HCT116 (cell line): ENCODE measurements at regions not wholly inside any gene's neighbourhood (a gene's known extent, or its start where the extent isn't known, plus 50 kb on each side); places are given as distances from the start of the nearest gene placed in this dataset.

Source experiments
- ATAC-seq: fragments of 200-7000 bp; cut with Tn5 transposase; 2 replicates; pipeline ENCODE4 v1.9.1; 2020; ENCODE audit warnings: mild to moderate bottlenecking, moderate library complexity
- BruUV-seq: library from RNA; stranded (reverse); fragments of 400-500 nt; replicated peaks from 2 replicates; lab custom pipeline; 2021; lab: Mats Ljungman, UMichigan
- CTCF ChIA-PET: fragments of 300-600 bp; sonication (Branson Sonifier 250); formaldehyde crosslinking; loops from one replicate; lab custom pipeline; 2021; ENCODE audit warnings: antibody characterized with exemption; lab: Charles Lee
- POLR2A ChIA-PET: fragments of 300-600, 350-600 bp; sonication (Branson Sonifier 250); formaldehyde crosslinking; loops from one replicate; lab custom pipeline; 2021; ENCODE audit warnings: antibody characterized with exemption; lab: Charles Lee
- RAD21 ChIA-PET, 2 experiments: fragments of 300-600 bp; sonication (Branson Sonifier 250); formaldehyde crosslinking; loops; one replicate each; lab custom pipeline; 2023; ENCODE audit warnings: low total read pairs in 2 of 2; ENCODE audit not compliant: uncharacterized antibody in 2 of 2, unreplicated experiment in 2 of 2, low non-redundant PET in 1 of 2; lab: Charles Lee
- DNase-seq: peaks from one replicate; pipeline ENCODE4 v3.0.0-alpha.2; 2010; ENCODE audit warnings: low read depth, low spot score
- H2AFZ ChIP-seq: fragments of 200-600 bp; shearing (Covaris generic), sonication (generic); 2 replicates; pipeline ENCODE4 v1.6.1; 2017; ENCODE audit warnings: low read depth, mixed run types, mixed read lengths, antibody characterized with exemption, low read length; ENCODE audit not compliant: poor library complexity, severe bottlenecking
- H3K27ac ChIP-seq: 2 replicates; pipeline ENCODE4 v1.5.1; 2012; ENCODE audit warnings: low read depth, low read length
- H3K27me3 ChIP-seq: fragments of 200-600 bp; sonication (generic); 2 replicates; pipeline ENCODE4 v1.6.1; 2016; ENCODE audit warnings: mixed run types, low read length, mixed read lengths; ENCODE audit not compliant: insufficient read depth
- H3K36me3 ChIP-seq, 2 experiments: fragments of 200-500 bp in 1 of 2; fragments of 200-600 bp in 1 of 2; sonication (Bioruptor generic) in 1 of 2; sonication (generic) in 1 of 2; 2 replicates each; pipeline versions ENCODE4 v1.5.1 to v1.6.1; 2014 to 2016; ENCODE audit warnings: low read length in 2 of 2, inconsistent platforms in 1 of 2, mixed read lengths in 1 of 2, mixed run types in 1 of 2; ENCODE audit not compliant: insufficient read depth in 2 of 2, control insufficient read depth in 1 of 2
- H3K4me1 ChIP-seq, 2 experiments: fragments of 200-600 bp in 1 of 2; sonication (generic) in 1 of 2; 2 replicates each; pipeline versions ENCODE4 v1.5.1 to v1.6.1; 2012 to 2017; ENCODE audit warnings: low read length in 2 of 2, inconsistent platforms in 1 of 2, mild to moderate bottlenecking in 1 of 2, mixed read lengths in 1 of 2, mixed run types in 1 of 2, moderate library complexity in 1 of 2; ENCODE audit not compliant: insufficient read depth in 2 of 2, control insufficient read depth in 1 of 2
- H3K4me2 ChIP-seq: fragments of 200-600 bp; sonication (generic); 2 replicates; pipeline ENCODE4 v1.6.1; 2017; ENCODE audit warnings: mixed run types, low read length, mixed read lengths
- H3K4me3 ChIP-seq, 2 experiments: fragments of 200-600 bp in 1 of 2; sonication (generic) in 1 of 2; replicated peaks in 1 of 2; 2 replicates each; pipeline ENCODE4 v1.5.1; 2011 to 2016; ENCODE audit warnings: low read length in 2 of 2, control low read depth in 1 of 2, low read depth in 1 of 2, mild to moderate bottlenecking in 1 of 2, mixed read lengths in 1 of 2, mixed run types in 1 of 2
- H3K79me2 ChIP-seq: fragments of 200-600 bp; sonication (generic); 2 replicates; pipeline ENCODE4 v1.6.1; 2017; ENCODE audit warnings: mild to moderate bottlenecking, mixed run types, low read length, moderate library complexity, mixed read lengths; ENCODE audit not compliant: insufficient read depth
- H3K9ac ChIP-seq: fragments of 200-600 bp; sonication (generic); 2 replicates; pipeline ENCODE4 v1.6.1; 2016; ENCODE audit warnings: low read length, mixed read lengths
- H3K9me2 ChIP-seq: fragments of 200-600 bp; sonication (generic), shearing (Covaris generic); 2 replicates; pipeline ENCODE4 v1.6.1; 2017; ENCODE audit warnings: mixed run types, mild to moderate bottlenecking, moderate library complexity; ENCODE audit not compliant: insufficient read depth
- H3K9me3 ChIP-seq, 2 experiments: fragments of 200-500 bp in 1 of 2; fragments of 200-600 bp in 1 of 2; sonication (Bioruptor generic) in 1 of 2; sonication (generic) in 1 of 2; 2 replicates each; pipeline ENCODE4 v1.6.1; 2014 to 2017; ENCODE audit warnings: low read length in 2 of 2, mixed read lengths in 2 of 2, inconsistent platforms in 1 of 2, low read depth in 1 of 2, mild to moderate bottlenecking in 1 of 2, mixed run types in 1 of 2, moderate library complexity in 1 of 2; ENCODE audit not compliant: control insufficient read depth in 1 of 2, insufficient read depth in 1 of 2
- H4K20me1 ChIP-seq: fragments of 200-600 bp; sonication (generic), shearing (Covaris generic); 2 replicates; pipeline ENCODE4 v1.6.1; 2017; ENCODE audit warnings: mixed run types, mild to moderate bottlenecking, moderate library complexity; ENCODE audit not compliant: insufficient read depth
- CBX3 ChIP-seq: IDR thresholded peaks from 2 replicates; pipeline ENCODE4 v1.6.1; 2012; ENCODE audit warnings: low read depth
- CEBPB ChIP-seq: IDR thresholded peaks from 2 replicates; pipeline ENCODE4 v1.6.1; 2012; ENCODE audit warnings: low read depth
- EGR1 ChIP-seq: IDR thresholded peaks from 2 replicates; pipeline ENCODE4 v1.6.1; 2012; ENCODE audit warnings: low read depth
- ELF1 ChIP-seq: IDR thresholded peaks from 2 replicates; pipeline ENCODE4 v1.6.1; 2012; ENCODE audit warnings: low read depth, borderline replicate concordance
- FOSL1 ChIP-seq: IDR thresholded peaks from 2 replicates; pipeline ENCODE4 v1.6.1; 2012; ENCODE audit warnings: low read depth
- POLR2AphosphoS5 ChIP-seq: IDR thresholded peaks from 2 replicates; pipeline ENCODE4 v1.6.1; 2011; ENCODE audit warnings: mild to moderate bottlenecking, low read depth, low read length, moderate library complexity
- RAD21 ChIP-seq: IDR thresholded peaks from 2 replicates; pipeline ENCODE4 v1.6.1; 2012; ENCODE audit warnings: low read depth, mild to moderate bottlenecking
- REST ChIP-seq: IDR thresholded peaks from 2 replicates; pipeline ENCODE4 v1.6.1; 2012; ENCODE audit warnings: low read depth
- YY1 ChIP-seq: IDR thresholded peaks from 2 replicates; pipeline ENCODE4 v1.6.1; 2011; ENCODE audit warnings: low read length, low read depth, moderate library complexity, mild to moderate bottlenecking; ENCODE audit not compliant: insufficient replicate concordance; ENCODE audit errors: extremely low read depth
- ZBTB33 ChIP-seq: IDR thresholded peaks from 2 replicates; pipeline ENCODE4 v1.6.1; 2011; ENCODE audit warnings: mild to moderate bottlenecking, low read length, moderate library complexity; ENCODE audit not compliant: insufficient replicate concordance; ENCODE audit errors: extremely low read depth
- intact Hi-C: fragments of 100-400 bp; cut with micrococcal nuclease; formaldehyde crosslinking; loops from 2 replicates; pipeline ENCODE4 v1.10.0; 2022

- no peak overlapping the region for H2AFZ ChIP-seq
- H3K27ac ChIP-seq, result no peak overlapping the region
- H3K9me2 ChIP-seq, result no peaks in the 10 kb centered on the region
- ATAC-seq (no peak), DNase-seq (no peak)
- H4K20me1 ChIP-seq, result no peaks in the 10 kb centered on the region
- TF ChIP-seq ELF1, result no peak
- TF ChIP-seq POLR2AphosphoS5, result no peak
- no peak for TF ChIP-seq CBX3
- no peak for TF ChIP-seq FOSL1
- no peak overlapping the region for H3K4me3 ChIP-seq
- H3K79me2 ChIP-seq, result no peaks in the 10 kb centered on the region
- intact Hi-C loops, result loop anchor here (10.0 kb wide), 1 partner anchor 472 kb away; no protein-coding TSS in a partner anchor
- ChIA-PET RAD21 (no interaction called here), CTCF (no interaction called here), POLR2A (no interaction called here)
- H3K9ac ChIP-seq, result no peak overlapping the region
- no peaks in the 10 kb centered on the region for H3K36me3 ChIP-seq
- H3K4me2 ChIP-seq, result no peak overlapping the region
- no peaks in the 10 kb centered on the region for H3K4me1 ChIP-seq
- no peaks in the 10 kb centered on the region for H3K9me3 ChIP-seq
- no TSS peak for BruUV-seq
- no peaks in the 10 kb centered on the region for H3K27me3 ChIP-seq
Observed at GRCh38 chr3:190222916-190223315, 99.3 kb downstream of the CLDN1 start.

- Histone ChIP-seq H3K9me3 (no peaks in the 10 kb centered on the region), H3K4me1 (peaks cover 0 to under 1% of the 10 kb centered on the region in 2 experiments; a peak in 1 of 4 replicates), H3K27me3 (no peaks in the 10 kb centered on the region), H3K27ac (no peak overlapping the region), H4K20me1 (no peaks in the 10 kb centered on the region), H3K4me2 (no peak overlapping the region), H3K9me2 (no peaks in the 10 kb centered on the region), H3K36me3 (no peaks in the 10 kb centered on the region), H3K79me2 (no peaks in the 10 kb centered on the region), H3K9ac (no peak overlapping the region), H3K4me3 (no peak overlapping the region), H2AFZ (no peak overlapping the region)
- no TSS peak for BruUV-seq
- TF ChIP-seq YY1 (no peak), RAD21 (no peak), ZBTB33 (no peak), CBX3 (no peak), REST (no peak), CEBPB (no peak), EGR1 (no peak)
- ChIA-PET CTCF (no interaction called here), RAD21 (no interaction called here), POLR2A (no interaction called here)
- DNase-seq (no peak), ATAC-seq (no peak)
- intact Hi-C loops, result loop anchor here (10.0 kb wide), 1 partner anchor 472 kb away; no protein-coding TSS in a partner anchor
Observed at GRCh38 chr3:190222360-190222759, 99.9 kb downstream of the CLDN1 start.
